GM20431 (cell line): ENCODE measurements at regions not wholly inside any gene's neighbourhood (a gene's known extent, or its start where the extent isn't known, plus 50 kb on each side); places are given as distances from the start of the nearest gene placed in this dataset.

ENCODE experiments used
- in situ Hi-C: fragments of 300-500 bp; cut with MseI, MboI; formaldehyde crosslinking; loops from one replicate; pipeline ENCODE4 v1.15.0; 2020; ENCODE audit warnings: low sequenced_read_pairs; ENCODE audit not compliant: unreplicated experiment

GRCh38 chr20:17077030-17077429 is 149.8 kb upstream of the PCSK2 start:
- in situ Hi-C loops: no loop called here

DNA sequence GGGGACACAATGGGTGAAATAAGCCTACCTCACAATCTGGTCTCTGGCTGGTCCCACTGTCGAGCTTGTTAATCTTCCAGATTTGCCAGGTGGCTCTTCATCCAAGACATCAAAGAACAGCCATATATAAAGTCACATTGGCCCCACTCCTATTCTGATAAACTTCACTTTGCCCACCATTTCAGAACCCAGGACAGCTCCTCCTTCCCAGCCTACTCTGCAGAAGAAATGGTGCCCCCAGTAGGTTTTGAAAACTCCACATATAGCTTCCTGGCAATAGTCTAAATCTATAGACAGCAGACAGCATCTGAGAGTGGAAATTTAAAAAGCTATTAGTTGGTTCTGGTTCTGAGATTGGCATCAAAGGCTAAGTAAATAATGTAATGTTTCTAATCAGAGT is 143.1 kb upstream of the PCSK2 start:
- in situ Hi-C loops: no loop called here

DNA sequence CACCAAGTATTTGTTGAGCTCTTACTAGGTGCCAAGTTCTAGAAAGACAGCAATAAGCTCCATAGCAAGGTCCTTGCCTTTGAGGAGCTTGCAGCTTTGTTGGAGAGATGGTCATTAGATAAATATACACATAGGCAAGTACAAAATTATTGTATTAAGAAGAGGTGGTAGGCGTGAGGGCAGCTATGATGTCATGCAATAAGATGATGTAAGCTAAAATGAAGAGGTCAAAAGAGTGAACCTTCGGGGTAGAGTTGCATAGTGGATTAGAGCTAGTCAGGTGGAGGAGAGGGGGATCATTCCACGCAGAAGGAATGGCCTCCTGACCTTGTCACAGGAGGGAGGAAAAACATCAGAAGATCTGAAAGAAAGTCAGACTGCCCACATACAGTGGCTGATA is 141.9 kb upstream of the PCSK2 start:
- in situ Hi-C loops: no loop called here

DNA sequence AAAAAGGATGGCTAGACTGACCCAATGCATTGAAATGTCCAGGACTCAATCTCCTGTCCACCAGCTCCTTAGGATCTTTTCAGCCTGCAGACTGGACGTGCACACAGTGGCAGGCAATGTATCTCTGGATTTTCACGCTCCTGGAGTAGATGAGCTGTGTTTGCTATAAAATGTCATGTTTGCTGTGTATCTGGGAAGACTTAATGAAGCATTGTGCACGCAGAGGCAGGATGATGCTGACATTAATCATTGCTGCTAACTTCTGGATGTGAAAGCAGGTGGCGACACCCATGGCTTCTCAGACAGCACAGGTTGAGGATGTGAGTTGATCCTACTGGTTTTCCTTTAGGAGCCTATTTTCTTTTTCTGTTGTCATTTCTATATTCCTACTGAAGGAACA is 133.1 kb upstream of the PCSK2 start:
- in situ Hi-C loops: no loop called here

DNA sequence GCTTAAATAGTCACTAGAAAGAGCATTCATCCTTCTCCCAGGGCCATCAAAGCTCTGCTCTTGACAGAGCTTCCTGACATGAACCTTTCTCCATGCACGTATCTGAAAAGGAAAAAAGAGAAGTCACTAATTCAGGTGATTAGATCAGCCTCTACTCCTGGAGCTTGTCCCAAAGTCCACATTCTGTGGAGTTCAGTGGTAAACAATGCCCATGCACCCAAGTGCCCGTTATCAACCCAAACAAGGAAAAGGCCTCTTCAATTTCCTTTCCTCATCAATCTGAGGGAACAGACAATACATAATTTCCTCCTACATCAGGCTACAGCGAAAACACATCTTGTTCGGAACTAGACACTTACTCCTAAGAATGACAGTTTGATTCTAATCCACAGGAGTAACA is 129.2 kb upstream of the PCSK2 start:
- in situ Hi-C loops: no loop called here

GRCh38 chr20:17100506-17100905 is 126.3 kb upstream of the PCSK2 start:
- in situ Hi-C loops: no loop called here

DNA sequence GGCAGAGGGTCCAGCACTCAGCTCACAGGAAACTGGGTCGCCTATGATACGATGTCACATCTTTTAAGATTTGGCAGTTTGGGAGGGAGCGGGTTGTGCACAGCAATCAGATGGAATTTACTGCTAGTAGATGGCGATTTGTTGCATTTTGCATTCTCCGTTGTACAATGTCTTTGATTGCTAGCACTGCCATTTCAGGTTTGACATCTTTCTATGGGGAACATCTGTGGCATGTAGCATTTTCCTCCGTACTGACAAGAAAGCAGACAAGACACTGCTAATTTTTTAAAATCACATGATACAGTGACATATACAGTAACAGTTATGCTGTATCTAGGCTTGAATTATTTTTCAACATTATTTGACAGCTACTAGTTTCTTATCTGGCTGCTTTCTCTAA is 119.7 kb upstream of the PCSK2 start:
- in situ Hi-C loops: no loop called here

- in situ Hi-C loops: no loop called here
These were observed 117.9 kb upstream of the PCSK2 start for GRCh38 chr20:17108896-17109295.

DNA sequence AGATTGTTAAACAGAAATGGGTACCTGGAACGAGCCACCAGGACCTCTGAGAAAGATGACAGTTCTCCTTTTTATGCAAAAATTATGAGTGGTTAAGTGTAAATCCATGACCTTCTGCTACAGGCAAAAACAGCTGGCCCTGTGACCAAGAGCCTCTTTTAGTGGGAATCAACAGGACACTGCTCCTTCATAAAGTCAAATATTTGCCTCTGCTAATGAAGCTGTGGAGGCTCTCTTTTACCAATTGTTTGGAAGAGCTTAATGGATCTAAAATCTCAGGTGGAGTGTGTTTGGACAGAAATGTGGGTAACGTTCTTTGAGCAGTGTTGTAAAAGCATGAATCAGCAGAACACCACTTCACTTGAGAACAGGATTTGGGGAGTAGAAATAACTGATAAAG is 117.5 kb upstream of the PCSK2 start:
- in situ Hi-C loops: no loop called here

- in situ Hi-C loops: no loop called here
These were observed 98.6 kb upstream of the PCSK2 start for GRCh38 chr20:17128206-17128605.

DNA sequence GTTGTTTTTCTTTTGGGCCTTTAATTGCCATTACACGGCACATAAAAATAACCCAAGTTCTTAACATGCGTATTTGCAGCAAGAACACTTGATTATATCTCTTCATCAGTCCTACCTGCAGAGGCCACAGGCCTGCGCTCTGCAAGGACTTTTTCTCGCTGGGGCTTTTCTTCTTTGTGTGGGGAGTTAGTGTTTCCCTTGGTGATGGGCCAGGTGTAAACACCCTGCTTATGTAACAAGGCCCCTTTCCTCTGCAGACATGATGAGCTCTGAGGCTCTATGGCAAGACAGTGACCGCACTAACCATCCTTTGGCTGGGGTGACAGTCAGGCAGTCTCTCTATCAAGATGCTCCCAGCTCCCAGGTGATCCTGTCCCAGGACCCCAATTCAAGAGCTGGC is 97.8 kb upstream of the PCSK2 start:
- in situ Hi-C loops: no loop called here

DNA sequence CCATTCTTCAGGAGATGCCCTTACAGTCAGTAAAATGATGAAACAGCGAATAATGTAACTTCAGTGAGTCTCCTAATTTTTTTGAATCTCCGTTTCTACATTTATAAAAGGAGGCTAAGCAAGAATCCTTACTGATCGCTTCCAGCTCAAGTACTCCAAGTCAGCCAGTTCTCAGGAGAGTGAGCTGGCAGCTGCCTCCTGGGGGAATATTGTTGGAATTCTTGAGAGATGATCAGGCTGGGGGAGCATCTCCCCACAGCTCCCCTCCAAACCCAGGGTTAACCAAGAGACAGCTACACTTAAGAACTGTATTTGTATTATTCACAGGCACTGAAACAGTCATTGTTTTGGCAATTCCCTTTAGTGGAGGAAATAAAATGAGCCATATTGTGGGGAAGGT is 89.1 kb upstream of the PCSK2 start:
- in situ Hi-C loops: no loop called here

GRCh38 chr20:17138237-17138636 is 88.6 kb upstream of the PCSK2 start:
- in situ Hi-C loops: no loop called here

- in situ Hi-C loops: no loop called here
These were observed 85.9 kb upstream of the PCSK2 start for GRCh38 chr20:17140894-17141293.

DNA sequence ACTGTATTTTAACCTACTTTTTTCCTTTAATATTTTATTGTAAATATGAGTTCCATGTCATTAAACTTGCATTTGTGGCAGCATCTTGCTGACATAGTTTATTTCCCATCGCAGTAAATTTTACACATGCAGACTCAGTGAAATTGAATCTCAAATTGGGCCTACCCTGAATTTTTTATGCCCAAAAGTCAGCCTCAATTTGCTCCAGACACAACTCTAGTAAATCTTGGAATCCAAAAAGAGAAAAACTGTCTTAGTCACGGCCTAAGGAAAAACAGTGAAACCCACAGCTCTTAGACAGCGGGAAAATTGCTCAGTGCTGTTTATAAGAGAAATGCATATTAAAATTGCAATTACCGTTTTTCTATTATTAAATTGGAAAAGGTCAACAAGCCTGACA is 85.3 kb upstream of the PCSK2 start:
- in situ Hi-C loops: no loop called here

GRCh38 chr20:17142666-17143065 is 84.2 kb upstream of the PCSK2 start:
- in situ Hi-C loops: no loop called here

DNA sequence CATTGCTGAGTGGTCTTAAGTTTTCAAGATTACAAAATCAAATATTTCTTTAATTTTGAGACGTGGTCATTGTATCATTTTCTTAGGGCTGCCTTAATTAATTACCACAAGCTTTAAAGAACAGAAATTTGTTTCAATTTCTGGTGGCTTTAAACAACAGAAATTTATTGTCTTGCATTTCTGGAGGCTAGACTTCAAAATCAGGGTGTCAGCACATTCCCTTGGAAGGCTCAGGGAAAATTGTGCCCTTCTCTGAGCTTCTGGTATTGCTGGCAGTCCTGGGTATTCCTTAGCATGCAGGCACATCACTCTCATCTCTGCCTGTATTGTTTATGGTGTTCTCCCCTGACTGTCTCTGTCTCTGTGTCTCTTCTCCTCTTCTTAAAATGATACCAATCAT is 76.0 kb upstream of the PCSK2 start:
- in situ Hi-C loops: no loop called here

DNA sequence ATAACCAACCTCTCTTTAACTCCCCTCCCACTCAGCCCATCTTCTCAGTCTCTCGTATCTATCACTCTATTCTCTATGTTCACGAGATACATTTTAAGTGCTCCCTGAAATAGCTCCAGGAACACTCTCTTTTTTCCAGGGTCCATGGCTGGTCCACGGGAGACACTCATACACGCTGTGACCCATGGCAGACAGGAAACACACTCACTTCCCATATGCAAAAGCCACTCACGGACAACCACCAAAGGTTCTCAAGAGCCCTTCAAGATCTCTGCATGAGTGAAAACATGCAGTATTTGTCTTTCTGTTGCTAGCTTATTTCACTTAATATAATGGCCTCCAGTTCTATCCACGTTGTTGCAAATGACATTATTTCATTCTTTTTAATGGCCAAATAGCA is 71.4 kb upstream of the PCSK2 start:
- in situ Hi-C loops: no loop called here

- in situ Hi-C loops: no loop called here
These were observed 68.1 kb upstream of the PCSK2 start for GRCh38 chr20:17158701-17159100.

DNA sequence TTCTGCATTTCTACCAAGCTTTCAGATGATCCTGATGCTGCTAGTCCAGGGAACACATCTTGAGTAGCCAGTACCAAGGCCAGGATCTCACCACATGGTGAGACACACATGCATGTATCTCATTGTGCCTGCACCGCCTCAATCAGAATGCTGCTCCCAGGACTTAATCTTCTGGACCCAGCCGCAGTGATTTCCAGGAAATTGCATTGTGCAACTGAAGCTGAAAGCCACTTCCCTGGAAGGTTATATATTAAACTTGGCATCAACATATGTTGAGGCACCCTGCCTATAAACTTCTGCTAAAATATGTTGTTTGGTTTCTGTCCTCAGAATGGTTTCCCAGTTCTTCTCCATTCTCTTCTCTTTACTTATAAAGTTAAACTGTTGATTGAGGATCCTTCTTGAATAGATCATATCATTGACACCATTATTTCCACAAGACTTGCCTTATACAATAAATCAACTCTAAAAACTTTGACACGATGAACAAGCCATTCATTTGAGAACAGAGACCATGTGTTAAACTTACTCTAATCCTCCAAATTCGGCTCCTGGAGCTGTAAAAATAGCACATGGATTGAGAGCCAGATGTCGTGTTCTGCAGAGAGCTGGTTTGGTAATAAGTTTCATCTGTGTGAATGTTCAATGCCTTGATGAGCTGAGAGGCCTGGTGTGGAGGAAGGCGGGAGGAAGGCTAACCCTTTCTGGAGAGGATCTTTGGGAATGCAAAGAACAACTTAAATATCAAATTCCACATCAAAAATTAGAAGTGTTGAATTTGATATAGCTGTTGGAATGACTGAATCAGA is 65.0 kb upstream of the PCSK2 start:
- in situ Hi-C loops: no loop called here

GRCh38 chr20:17168026-17168612 is 58.7 kb upstream of the PCSK2 start:
- in situ Hi-C loops: no loop called here

GRCh38 chr20:17169585-17170136 is 57.2 kb upstream of the PCSK2 start:
- in situ Hi-C loops: no loop called here
